SK-N-SH treated with all-trans-retinoic acid at 6 μM for 48 hours (cell line): ENCODE measurements at regions not wholly inside any gene's neighbourhood (a gene's known extent, or its start where the extent isn't known, plus 50 kb on each side); places are given as distances from the start of the nearest gene placed in this dataset.

Experiments
- ATAC-seq: fragments of 200-7000 bp; cut with Tn5 transposase; 3 replicates; pipeline ENCODE4 v1.9.1; 2020; ENCODE audit warnings: mild to moderate bottlenecking, moderate library complexity
- ARNTL ChIP-seq: fragments of 450-650 bp; formaldehyde crosslinking; IDR thresholded peaks from 2 replicates; pipeline ENCODE4 v1.5.0; 2020; ENCODE audit warnings: low read depth, mild to moderate bottlenecking, moderate library complexity, borderline replicate concordance
- BACH2 ChIP-seq: fragments of 250-450 bp; sonication (Bioruptor Pico); IDR thresholded peaks from 2 replicates; pipeline ENCODE4 v1.9.0; 2021; ENCODE audit warnings: mild to moderate bottlenecking, borderline replicate concordance
- CREB5 ChIP-seq: fragments of 250-450 bp; sonication (Bioruptor Pico); IDR thresholded peaks from 2 replicates; pipeline ENCODE4 v1.5.1; 2020; ENCODE audit warnings: low read depth, mild to moderate bottlenecking, moderate library complexity
- CSDC2 ChIP-seq: fragments of 250-450 bp; sonication (Bioruptor Pico); IDR thresholded peaks from 2 replicates; pipeline ENCODE4 v1.5.0; 2020; ENCODE audit warnings: mild to moderate bottlenecking, moderate library complexity
- GLIS3 ChIP-seq: fragments of 250-450 bp; sonication (Bioruptor Pico); IDR thresholded peaks from 2 replicates; pipeline ENCODE4 v1.5.0; 2020; ENCODE audit warnings: mild to moderate bottlenecking, moderate library complexity
- ISL1 ChIP-seq: fragments of 250-450 bp; sonication (Bioruptor Pico); IDR thresholded peaks from 2 replicates; pipeline ENCODE4 v2.1.2; 2022; ENCODE audit warnings: mild to moderate bottlenecking, moderate library complexity
- OSR1 ChIP-seq: fragments of 250-450 bp; sonication (Bioruptor Pico); IDR thresholded peaks from 2 replicates; pipeline ENCODE4 v1.8.0; 2022; ENCODE audit warnings: moderate library complexity, mild to moderate bottlenecking, inconsistent platforms
- PATZ1 ChIP-seq: fragments of 250-450 bp; sonication (Bioruptor Pico); IDR thresholded peaks from 2 replicates; pipeline ENCODE4 v1.8.0; 2020; ENCODE audit warnings: mild to moderate bottlenecking, moderate library complexity, borderline replicate concordance
- PPARA ChIP-seq: fragments of 250-450 bp; sonication (Bioruptor Pico); IDR thresholded peaks from 2 replicates; pipeline ENCODE4 v1.5.0; 2020; ENCODE audit warnings: mild to moderate bottlenecking, borderline replicate concordance
- RARB ChIP-seq: fragments of 250-450 bp; sonication (Bioruptor Pico); IDR thresholded peaks from 2 replicates; pipeline ENCODE4 v1.8.0; 2021; ENCODE audit warnings: mild to moderate bottlenecking, moderate library complexity
- SNAI2 ChIP-seq: fragments of 250-450 bp; sonication (Bioruptor Pico); IDR thresholded peaks from 2 replicates; pipeline ENCODE4 v1.5.0; 2020; ENCODE audit warnings: mild to moderate bottlenecking, moderate library complexity
- TCF4 ChIP-seq: fragments of 250-450 bp; sonication (Bioruptor Pico); IDR thresholded peaks from 2 replicates; pipeline ENCODE4 v1.8.0; 2021; ENCODE audit warnings: mild to moderate bottlenecking, moderate library complexity, borderline replicate concordance
- TOX ChIP-seq: fragments of 250-450 bp; sonication (Bioruptor Pico); IDR thresholded peaks from 2 replicates; pipeline ENCODE4 v1.8.0; 2021; ENCODE audit warnings: mild to moderate bottlenecking, moderate library complexity, borderline replicate concordance
- TSHZ2 ChIP-seq: fragments of 250-450 bp; sonication (Bioruptor Pico); IDR thresholded peaks from 2 replicates; pipeline ENCODE4 v1.5.0; 2020; ENCODE audit warnings: mild to moderate bottlenecking, moderate library complexity
- ZC3H10 ChIP-seq: fragments of 250-450 bp; sonication (Bioruptor Pico); IDR thresholded peaks from 2 replicates; pipeline ENCODE4 v1.5.1; 2021; ENCODE audit warnings: mild to moderate bottlenecking, moderate library complexity
- ZFP3 ChIP-seq: fragments of 250-450 bp; sonication (Bioruptor Pico); IDR thresholded peaks from 2 replicates; pipeline ENCODE4 v1.5.0; 2020; ENCODE audit warnings: mild to moderate bottlenecking, moderate library complexity
- ZFP30 ChIP-seq: fragments of 450-650 bp; formaldehyde crosslinking; IDR thresholded peaks from 2 replicates; pipeline ENCODE4 v1.5.0; 2022; ENCODE audit warnings: mild to moderate bottlenecking, moderate library complexity
- ZNF565 ChIP-seq: fragments of 450-650 bp; formaldehyde crosslinking; conservative IDR thresholded peaks from 2 replicates; pipeline ENCODE4 v1.5.0; 2020; ENCODE audit warnings: low read depth, mild to moderate bottlenecking, moderate library complexity
- ZNF70 ChIP-seq: fragments of 450-650 bp; formaldehyde crosslinking; IDR thresholded peaks from 2 replicates; pipeline ENCODE4 v1.5.0; 2020; ENCODE audit warnings: mild to moderate bottlenecking, moderate library complexity
- ZNF8 ChIP-seq: fragments of 450-650 bp; formaldehyde crosslinking; IDR thresholded peaks from 2 replicates; pipeline ENCODE4 v1.5.0; 2020; ENCODE audit warnings: mild to moderate bottlenecking, moderate library complexity
- TF ChIP-seq, protein P1 (sequence below): fragments of 250-450 bp; sonication (Bioruptor Pico); IDR thresholded peaks from 2 replicates; pipeline ENCODE4 v1.5.1; 2021; ENCODE audit warnings: mild to moderate bottlenecking, moderate library complexity
- TF ChIP-seq, protein P2 (sequence below): fragments of 250-450 bp; sonication (Bioruptor Pico); IDR thresholded peaks from 2 replicates; pipeline ENCODE4 v1.8.0; 2021; ENCODE audit warnings: low read depth, mild to moderate bottlenecking, moderate library complexity, borderline replicate concordance

GRCh38 chr3:154976072-154976983, 103.8 kb upstream of the MME start:
- TF ChIP-seq TCF4 (CRISPR knock-in tag) (no peak), ZNF70 (CRISPR knock-in tag) (no peak), ZFP3 (no peak), ISL1 (CRISPR knock-in tag) (no peak), BACH2 (CRISPR knock-in tag) (no peak), ARNTL (CRISPR knock-in tag) (no peak), OSR1 (CRISPR knock-in tag) (no peak), TOX (CRISPR knock-in tag) (no peak), ZC3H10 (CRISPR knock-in tag) (no peak), CREB5 (CRISPR knock-in tag) (no peak), ZFP30 (CRISPR knock-in tag) (no peak), GLIS3 (no peak), ZNF8 (CRISPR knock-in tag) (no peak), TSHZ2 (CRISPR knock-in tag) (no peak), PPARA (CRISPR knock-in tag) (no peak), CSDC2 (no peak), RARB (CRISPR knock-in tag) (no peak), PATZ1 (CRISPR knock-in tag) (no peak)
- TF ChIP-seq, protein P1, sequence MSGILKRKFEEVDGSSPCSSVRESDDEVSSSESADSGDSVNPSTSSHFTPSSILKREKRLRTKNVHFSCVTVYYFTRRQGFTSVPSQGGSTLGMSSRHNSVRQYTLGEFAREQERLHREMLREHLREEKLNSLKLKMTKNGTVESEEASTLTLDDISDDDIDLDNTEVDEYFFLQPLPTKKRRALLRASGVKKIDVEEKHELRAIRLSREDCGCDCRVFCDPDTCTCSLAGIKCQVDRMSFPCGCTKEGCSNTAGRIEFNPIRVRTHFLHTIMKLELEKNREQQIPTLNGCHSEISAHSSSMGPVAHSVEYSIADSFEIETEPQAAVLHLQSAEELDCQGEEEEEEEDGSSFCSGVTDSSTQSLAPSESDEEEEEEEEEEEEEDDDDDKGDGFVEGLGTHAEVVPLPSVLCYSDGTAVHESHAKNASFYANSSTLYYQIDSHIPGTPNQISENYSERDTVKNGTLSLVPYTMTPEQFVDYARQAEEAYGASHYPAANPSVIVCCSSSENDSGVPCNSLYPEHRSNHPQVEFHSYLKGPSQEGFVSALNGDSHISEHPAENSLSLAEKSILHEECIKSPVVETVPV (CRISPR knock-in tag): no peak
- TF ChIP-seq, protein P2, sequence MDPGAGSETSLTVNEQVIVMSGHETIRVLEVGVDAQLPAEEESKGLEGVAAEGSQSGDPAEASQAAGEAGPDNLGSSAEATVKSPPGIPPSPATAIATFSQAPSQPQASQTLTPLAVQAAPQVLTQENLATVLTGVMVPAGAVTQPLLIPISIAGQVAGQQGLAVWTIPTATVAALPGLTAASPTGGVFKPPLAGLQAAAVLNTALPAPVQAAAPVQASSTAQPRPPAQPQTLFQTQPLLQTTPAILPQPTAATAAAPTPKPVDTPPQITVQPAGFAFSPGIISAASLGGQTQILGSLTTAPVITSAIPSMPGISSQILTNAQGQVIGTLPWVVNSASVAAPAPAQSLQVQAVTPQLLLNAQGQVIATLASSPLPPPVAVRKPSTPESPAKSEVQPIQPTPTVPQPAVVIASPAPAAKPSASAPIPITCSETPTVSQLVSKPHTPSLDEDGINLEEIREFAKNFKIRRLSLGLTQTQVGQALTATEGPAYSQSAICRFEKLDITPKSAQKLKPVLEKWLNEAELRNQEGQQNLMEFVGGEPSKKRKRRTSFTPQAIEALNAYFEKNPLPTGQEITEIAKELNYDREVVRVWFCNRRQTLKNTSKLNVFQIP (CRISPR knock-in tag): no peak
- ATAC-seq: no peak

GRCh38 chr3:154973851-154974250, 106.3 kb upstream of the MME start:
- no peak for ATAC-seq
- TF ChIP-seq ZNF70 (CRISPR knock-in tag): no peak
- TF ChIP-seq ZNF8 (CRISPR knock-in tag): no peak
- TF ChIP-seq GLIS3: no peak
- no peak for TF ChIP-seq CREB5 (CRISPR knock-in tag)
- no peak for TF ChIP-seq ZC3H10 (CRISPR knock-in tag)
- TF ChIP-seq ISL1 (CRISPR knock-in tag): no peak
- no peak for TF ChIP-seq ZFP30 (CRISPR knock-in tag)
- TF ChIP-seq, protein P2 (CRISPR knock-in tag): no peak
- TF ChIP-seq OSR1 (CRISPR knock-in tag): no peak
- TF ChIP-seq TOX (CRISPR knock-in tag): no peak
- TF ChIP-seq SNAI2: no peak
- no peak for TF ChIP-seq BACH2 (CRISPR knock-in tag)
- no peak for TF ChIP-seq ZNF565 (CRISPR knock-in tag)
- TF ChIP-seq ARNTL (CRISPR knock-in tag): no peak
